Tibial artery (tissue), 4 donors: ENCODE measurements at regions not wholly inside any gene's neighbourhood (a gene's known extent, or its start where the extent isn't known, plus 50 kb on each side); places are given as distances from the start of the nearest gene placed in this dataset.
"Not testable (repeated sequence)": the region's sequence is repeated elsewhere in the genome, so short reads cannot be mapped to it uniquely, and the experiment has no call there.

Experiments used
- DNase-seq, 2 donors: peaks; one replicate each; pipeline ENCODE4 v3.0.0-alpha.2; 2019
- H3K27ac ChIP-seq, 2 donors: fragments of 200-600 bp; sonication (generic) in 1 of 2; 1 replicate in 1 of 2; 2 replicates in 1 of 2; pipeline ENCODE4 v1.5.1; 2018 to 2019; ENCODE audit warnings: mild to moderate bottlenecking in 1 of 2
- H3K27me3 ChIP-seq, 2 donors: fragments of 200-600 bp; sonication (generic) in 1 of 2; one replicate each; pipeline versions ENCODE4 v1.5.1 to v1.6.0; 2016 to 2019
- H3K36me3 ChIP-seq, 3 donors: fragments of 200-600 bp; sonication (generic) in 2 of 3; one replicate each; pipeline ENCODE4 v1.5.1; 2016 to 2019; ENCODE audit warnings: mild to moderate bottlenecking in 2 of 3
- H3K4me1 ChIP-seq, 4 donors: fragments of 200-600 bp; sonication (generic) in 2 of 4; 1 replicate in 3 of 4; 2 replicates in 1 of 4; pipeline ENCODE4 v1.5.1; 2016 to 2019
- H3K4me3 ChIP-seq, 2 donors: fragments of 200-600 bp; sonication (generic) in 1 of 2; 1 replicate in 1 of 2; 2 replicates in 1 of 2; pipeline ENCODE4 v1.5.1; 2018 to 2019; ENCODE audit warnings: mild to moderate bottlenecking in 2 of 2
- H3K9me3 ChIP-seq, 3 donors: fragments of 200-600 bp; sonication (generic) in 1 of 3; one replicate each; pipeline ENCODE4 v1.5.1; 2016 to 2019
- intact Hi-C: fragments of 100-400 bp; cut with DNase I; formaldehyde crosslinking; loops from one replicate; pipeline ENCODE4 v1.15.0; 2023; ENCODE audit warnings: low total_unique reads
- TF ChIP-seq, protein P1 (sequence below), 2 experiments: fragments of 200-600 bp in 1 of 2; fragments of 450-650 bp in 1 of 2; IDR thresholded peaks; one replicate each; pipeline ENCODE4 v1.5.1; 2017 to 2019; ENCODE audit warnings: antibody characterized with exemption in 2 of 2, mild to moderate bottlenecking in 1 of 2, moderate library complexity in 1 of 2

DNA sequence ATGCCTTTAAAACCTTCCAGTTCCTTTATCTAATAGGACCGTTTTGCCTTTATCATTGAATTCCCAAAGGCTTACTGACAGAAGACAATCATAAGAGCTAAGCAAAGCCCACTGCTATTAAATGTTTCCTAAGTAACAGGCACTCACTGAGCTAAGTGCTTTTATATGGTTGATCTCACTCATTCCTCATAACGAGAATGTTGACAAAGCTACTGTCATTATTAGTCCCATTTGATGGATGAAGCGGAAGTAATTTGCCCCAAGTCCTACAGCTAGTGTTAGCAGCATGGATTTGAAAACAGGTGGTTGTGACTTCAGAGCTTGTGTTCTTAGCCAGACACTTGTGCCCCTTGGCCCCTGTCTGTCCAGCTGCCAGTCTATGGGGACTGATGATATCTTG is 134.8 kb upstream of the SERPINE2 start:
- Histone ChIP-seq H3K4me1 (no peaks in the 10 kb centered on the region), H3K9me3 (no peaks in the 10 kb centered on the region), H3K27ac (no peak overlapping the region), H3K4me3 (no peak overlapping the region), H3K27me3 (no peaks in the 10 kb centered on the region), H3K36me3 (no peaks in the 10 kb centered on the region)
- intact Hi-C loops: no loop called here
- TF ChIP-seq, protein P1, sequence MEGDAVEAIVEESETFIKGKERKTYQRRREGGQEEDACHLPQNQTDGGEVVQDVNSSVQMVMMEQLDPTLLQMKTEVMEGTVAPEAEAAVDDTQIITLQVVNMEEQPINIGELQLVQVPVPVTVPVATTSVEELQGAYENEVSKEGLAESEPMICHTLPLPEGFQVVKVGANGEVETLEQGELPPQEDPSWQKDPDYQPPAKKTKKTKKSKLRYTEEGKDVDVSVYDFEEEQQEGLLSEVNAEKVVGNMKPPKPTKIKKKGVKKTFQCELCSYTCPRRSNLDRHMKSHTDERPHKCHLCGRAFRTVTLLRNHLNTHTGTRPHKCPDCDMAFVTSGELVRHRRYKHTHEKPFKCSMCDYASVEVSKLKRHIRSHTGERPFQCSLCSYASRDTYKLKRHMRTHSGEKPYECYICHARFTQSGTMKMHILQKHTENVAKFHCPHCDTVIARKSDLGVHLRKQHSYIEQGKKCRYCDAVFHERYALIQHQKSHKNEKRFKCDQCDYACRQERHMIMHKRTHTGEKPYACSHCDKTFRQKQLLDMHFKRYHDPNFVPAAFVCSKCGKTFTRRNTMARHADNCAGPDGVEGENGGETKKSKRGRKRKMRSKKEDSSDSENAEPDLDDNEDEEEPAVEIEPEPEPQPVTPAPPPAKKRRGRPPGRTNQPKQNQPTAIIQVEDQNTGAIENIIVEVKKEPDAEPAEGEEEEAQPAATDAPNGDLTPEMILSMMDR (IDR thresholded peaks at IDR 0.05): no peak
- no peak for DNase-seq

DNA sequence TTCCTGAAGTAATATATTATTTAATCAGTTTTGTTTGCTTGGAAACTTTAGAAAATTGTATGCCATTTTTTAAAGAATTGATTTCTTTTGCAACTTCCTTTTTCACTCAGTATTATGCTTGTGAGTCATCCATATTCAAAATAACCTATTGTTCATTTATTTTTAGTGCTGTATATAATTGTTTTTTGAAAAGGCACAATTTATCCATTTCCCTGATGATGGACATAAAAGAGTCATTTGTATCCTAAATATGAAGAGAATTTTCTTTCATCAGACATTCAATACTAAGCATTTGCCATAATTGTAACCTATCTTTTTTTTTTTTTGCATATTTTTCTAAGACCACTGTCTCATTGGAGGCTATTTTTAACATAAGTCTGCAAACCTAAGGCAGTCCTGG is 134.1 kb upstream of the SERPINE2 start:
- Histone ChIP-seq H3K4me1 (no peaks in the 10 kb centered on the region), H3K27me3 (no peaks in the 10 kb centered on the region), H3K4me3 (no peak overlapping the region), H3K9me3 (no peaks in the 10 kb centered on the region), H3K36me3 (no peaks in the 10 kb centered on the region), H3K27ac (no peak overlapping the region)
- intact Hi-C loops: no loop called here
- TF ChIP-seq, protein P1 (IDR thresholded peaks at IDR 0.05): no peak
- no peak for DNase-seq

DNA sequence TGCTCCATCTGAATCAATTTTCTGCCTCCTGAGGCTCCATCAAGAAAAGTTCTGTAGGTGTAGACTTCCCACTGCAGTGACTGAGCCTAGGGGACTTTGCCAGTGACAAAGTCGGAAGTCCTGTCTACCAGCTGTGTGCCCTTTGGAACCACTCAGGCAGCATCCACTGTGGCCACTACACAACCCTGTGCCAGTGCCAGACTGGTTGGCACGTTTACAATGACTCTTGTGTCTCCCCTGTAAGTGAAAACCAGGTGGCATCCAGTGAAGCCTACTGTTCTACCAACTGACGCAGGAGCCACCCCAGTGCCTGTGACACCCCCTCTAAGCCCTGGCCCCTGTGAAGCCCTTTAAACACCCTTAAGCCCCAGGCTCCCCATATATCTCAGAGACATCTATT is 132.1 kb upstream of the SERPINE2 start:
- TF ChIP-seq, protein P1 (IDR thresholded peaks at IDR 0.05): no peak
- no peaks in the 10 kb centered on the region for H3K9me3 ChIP-seq
- H3K27ac ChIP-seq: no peak overlapping the region
- no peak for DNase-seq
- H3K27me3 ChIP-seq: no peaks in the 10 kb centered on the region
- no peak overlapping the region for H3K4me3 ChIP-seq
- intact Hi-C loops: no loop called here
- H3K4me1 ChIP-seq: no peaks in the 10 kb centered on the region
- H3K36me3 ChIP-seq: no peaks in the 10 kb centered on the region

DNA sequence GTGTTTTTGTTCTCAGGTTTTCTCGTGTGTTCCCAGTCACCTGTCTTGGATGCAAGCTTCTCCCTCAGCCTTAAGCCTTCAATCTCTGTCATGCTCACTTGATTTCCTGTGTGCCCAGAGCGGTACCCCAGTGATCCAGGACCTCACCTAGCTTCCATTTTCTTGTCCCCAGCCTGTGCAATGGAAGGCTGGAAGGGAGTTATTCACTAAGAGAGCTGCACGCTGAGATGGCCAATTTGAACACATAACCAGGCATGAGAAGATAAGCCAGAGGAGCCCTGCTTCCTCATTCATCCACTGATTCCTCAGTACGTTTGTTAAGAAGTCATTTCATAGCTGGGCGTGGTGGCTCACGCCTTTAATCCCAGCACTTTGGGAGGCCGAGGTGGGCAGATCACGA is 130.8 kb upstream of the SERPINE2 start:
- H3K4me3 ChIP-seq: no peak overlapping the region
- TF ChIP-seq, protein P1 (IDR thresholded peaks at IDR 0.05): no peak
- no peaks in the 10 kb centered on the region for H3K36me3 ChIP-seq
- no peaks in the 10 kb centered on the region for H3K9me3 ChIP-seq
- H3K27ac ChIP-seq: no peak overlapping the region
- no peak for DNase-seq
- no peaks in the 10 kb centered on the region for H3K27me3 ChIP-seq
- intact Hi-C loops: no loop called here
- no peaks in the 10 kb centered on the region for H3K4me1 ChIP-seq

DNA sequence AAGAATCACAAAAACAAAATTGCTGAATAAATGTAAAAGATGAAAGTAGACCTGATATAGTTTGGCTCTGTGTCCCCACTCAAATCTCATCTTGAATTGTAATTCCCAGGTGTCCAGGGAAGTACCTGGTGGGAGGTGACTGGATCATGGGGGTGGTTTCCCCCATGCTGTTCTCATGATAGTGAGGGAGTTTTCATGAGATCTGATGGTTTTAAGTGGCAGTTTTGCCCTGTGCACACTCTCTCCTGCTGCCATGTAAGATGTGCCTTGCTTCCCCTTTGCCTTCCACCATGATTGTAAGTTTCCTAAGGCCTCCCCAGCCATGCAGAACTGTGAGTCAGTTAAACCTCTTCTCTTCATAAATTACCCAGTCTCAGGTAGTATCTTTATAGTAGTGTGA is 128.7 kb upstream of the SERPINE2 start:
- intact Hi-C loops, H3K27ac ChIP-seq, H3K4me1 ChIP-seq, H3K27me3 ChIP-seq, H3K9me3 ChIP-seq, H3K4me3 ChIP-seq, H3K36me3 ChIP-seq, DNase-seq: not testable (repeated sequence)

DNA sequence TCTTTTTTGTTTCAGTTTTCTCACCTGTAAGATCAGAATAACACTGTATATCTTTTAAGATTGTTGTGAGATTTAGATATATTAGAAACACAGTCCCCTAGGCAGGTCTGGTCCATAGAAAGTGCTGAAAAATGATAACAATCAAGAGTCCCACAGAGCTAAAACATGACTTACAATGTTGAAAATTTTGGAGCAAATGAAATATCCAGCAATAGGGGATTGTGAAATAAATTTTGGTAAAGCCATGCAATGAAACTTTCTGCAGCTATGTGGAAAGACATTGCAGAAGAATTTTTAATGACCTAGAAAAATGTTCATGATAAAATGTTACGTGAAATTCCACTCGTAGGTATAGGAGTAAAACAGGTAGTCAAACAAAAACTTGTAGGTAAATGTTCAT is 127.6 kb upstream of the SERPINE2 start:
- no peaks in the 10 kb centered on the region for H3K4me1 ChIP-seq
- no peak for DNase-seq
- H3K27ac ChIP-seq: no peak overlapping the region
- no peaks in the 10 kb centered on the region for H3K27me3 ChIP-seq
- no peaks in the 10 kb centered on the region for H3K36me3 ChIP-seq
- H3K9me3 ChIP-seq: no peaks in the 10 kb centered on the region
- intact Hi-C loops: no loop called here
- H3K4me3 ChIP-seq: no peak overlapping the region
- TF ChIP-seq, protein P1 (IDR thresholded peaks at IDR 0.05): no peak
